CD4-positive, alpha-beta T cell (primary cell): ENCODE measurements at regions not wholly inside any gene's neighbourhood (a gene's known extent, or its start where the extent isn't known, plus 50 kb on each side); places are given as distances from the start of the nearest gene placed in this dataset.

Experiments used
- ATAC-seq: fragments of 200-7000 bp; cut with Tn5 transposase; one replicate; pipeline ENCODE4 v1.10.0; 2022; ENCODE audit warnings: mild to moderate bottlenecking; ENCODE audit not compliant: poor library complexity
- CTCF ChIA-PET: fragments of 350-600 bp; sonication (Branson Sonifier 250); formaldehyde crosslinking; loops from one replicate; lab custom pipeline; 2021; ENCODE audit warnings: antibody characterized with exemption, inconsistent platforms; lab: Charles Lee
- POLR2A ChIA-PET: fragments of 350-600 bp; sonication (Branson Sonifier 250); formaldehyde crosslinking; loops from one replicate; lab custom pipeline; 2021; ENCODE audit warnings: antibody characterized with exemption, inconsistent platforms; lab: Charles Lee
- DNase-seq, 14 experiments: peaks; one replicate each; pipeline ENCODE4 v3.0.0-alpha.2; 2013 to 2020; ENCODE audit warnings: mixed read lengths in 2 of 14
- H3K27ac ChIP-seq, 2 donors: one replicate each; pipeline versions ENCODE4 v1.5.1 to v1.7.0; 2013; ENCODE audit warnings: low read length in 2 of 2, low read depth in 1 of 2, mild to moderate bottlenecking in 1 of 2
- H3K27me3 ChIP-seq, 2 experiments: 1 replicate in 1 of 2; 2 replicates in 1 of 2; pipeline versions ENCODE4 v1.6.1 to v1.7.0; 2013; ENCODE audit warnings: low read length in 2 of 2, control low read depth in 1 of 2, mild to moderate bottlenecking in 1 of 2, moderate library complexity in 1 of 2; ENCODE audit not compliant: insufficient read depth in 2 of 2, control insufficient read depth in 1 of 2
- H3K36me3 ChIP-seq: one replicate; pipeline ENCODE4 v1.6.1; 2013; ENCODE audit warnings: low read length, control low read depth; ENCODE audit not compliant: insufficient read depth
- H3K4me1 ChIP-seq: one replicate; pipeline ENCODE4 v1.6.1; 2013; ENCODE audit warnings: low read length, control low read depth; ENCODE audit not compliant: insufficient read depth
- H3K4me3 ChIP-seq: one replicate; pipeline ENCODE4 v1.5.1; 2013; ENCODE audit warnings: mild to moderate bottlenecking, low read length, moderate library complexity
- H3K9me3 ChIP-seq, 2 experiments: 1 replicate in 1 of 2; 2 replicates in 1 of 2; pipeline versions ENCODE4 v1.6.1 to v1.7.0; 2013; ENCODE audit warnings: low read length in 2 of 2, mild to moderate bottlenecking in 2 of 2, control low read depth in 1 of 2, moderate library complexity in 1 of 2; ENCODE audit not compliant: control insufficient read depth in 1 of 2, insufficient read depth in 1 of 2
- H3K27ac Mint-ChIP-seq: one replicate; pipeline ENCODE4 v1.8.0; 2020; ENCODE audit warnings: mixed read lengths
- H3K27me3 Mint-ChIP-seq: one replicate; pipeline ENCODE4 v1.8.0; 2021; ENCODE audit warnings: mixed read lengths
- H3K36me3 Mint-ChIP-seq: one replicate; pipeline ENCODE4 v1.8.0; 2021; ENCODE audit warnings: low read depth, mixed read lengths
- H3K4me1 Mint-ChIP-seq: one replicate; pipeline ENCODE4 v1.8.0; 2021; ENCODE audit warnings: low read depth, mixed read lengths
- H3K4me3 Mint-ChIP-seq: one replicate; pipeline ENCODE4 v1.8.0; 2020; ENCODE audit warnings: mild to moderate bottlenecking, mixed read lengths
- H3K9me3 Mint-ChIP-seq: one replicate; pipeline ENCODE4 v1.8.0; 2020; ENCODE audit warnings: mixed read lengths
- CTCF ChIP-seq: fragments of 200-600 bp; IDR thresholded peaks from one replicate; pipeline ENCODE4 v1.8.0; 2022; ENCODE audit warnings: antibody characterized with exemption, mild to moderate bottlenecking
- intact Hi-C, 2 experiments: fragments of 100-400 bp; cut with DNase I in 1 of 2; cut with micrococcal nuclease in 1 of 2; formaldehyde crosslinking; loops; one replicate each; pipeline versions ENCODE4 v1.15.1 to v1.9.0; 2023 to 2025; cut with DNase I, micrococcal nuclease

GRCh38 chr10:128602183-128602582 lies 476.0 kb upstream of the MKI67 start:
- no peaks in the 10 kb centered on the region for H3K27me3 ChIP-seq
- Mint-ChIP-seq H3K4me3 (no peak overlapping the region), H3K27me3 (peaks cover 5% of the 10 kb centered on the region), H3K27ac (no peak overlapping the region), H3K36me3 (no peaks in the 10 kb centered on the region), H3K4me1 (no peaks in the 10 kb centered on the region), H3K9me3 (no peaks in the 10 kb centered on the region)
- ATAC-seq = no peak
- no peak for DNase-seq
- no peak for TF ChIP-seq CTCF
- no peaks in the 10 kb centered on the region for H3K36me3 ChIP-seq
- no peaks in the 10 kb centered on the region for H3K4me1 ChIP-seq
- POLR2A ChIA-PET = no interaction called here
- H3K27ac ChIP-seq = no peak overlapping the region
- intact Hi-C loops = no loop called here
- CTCF ChIA-PET = no interaction called here
- H3K9me3 ChIP-seq = no peaks in the 10 kb centered on the region
- no peak overlapping the region for H3K4me3 ChIP-seq

- Histone ChIP-seq H3K36me3 (no peaks in the 10 kb centered on the region), H3K9me3 (no peaks in the 10 kb centered on the region), H3K4me3 (no peak overlapping the region), H3K27ac (no peak overlapping the region), H3K4me1 (no peaks in the 10 kb centered on the region), H3K27me3 (no peaks in the 10 kb centered on the region)
- ATAC-seq (no peak), DNase-seq (no peak)
- no peaks in the 10 kb centered on the region for H3K9me3 Mint-ChIP-seq
- H3K4me3 Mint-ChIP-seq = no peak overlapping the region
- no peaks in the 10 kb centered on the region for H3K36me3 Mint-ChIP-seq
- CTCF ChIA-PET = no interaction called here
- POLR2A ChIA-PET = no interaction called here
- H3K4me1 Mint-ChIP-seq = no peaks in the 10 kb centered on the region
- intact Hi-C loops = no loop called here
- peaks cover 5% of the 10 kb centered on the region for H3K27me3 Mint-ChIP-seq
- H3K27ac Mint-ChIP-seq = no peak overlapping the region
- TF ChIP-seq CTCF = no peak
Measured at GRCh38 chr10:128604025-128604424, 477.8 kb upstream of the MKI67 start.

GRCh38 chr10:128605180-128605579 lies 479.0 kb upstream of the MKI67 start:
- ChIA-PET POLR2A (no interaction called here), CTCF (no interaction called here)
- Mint-ChIP-seq H3K36me3 (no peaks in the 10 kb centered on the region), H3K9me3 (no peaks in the 10 kb centered on the region), H3K4me3 (no peak overlapping the region), H3K27ac (no peak overlapping the region), H3K4me1 (no peaks in the 10 kb centered on the region), H3K27me3 (peaks cover 5% of the 10 kb centered on the region)
- Histone ChIP-seq H3K9me3 (no peaks in the 10 kb centered on the region), H3K36me3 (no peaks in the 10 kb centered on the region), H3K4me1 (no peaks in the 10 kb centered on the region), H3K27me3 (no peaks in the 10 kb centered on the region), H3K27ac (no peak overlapping the region), H3K4me3 (no peak overlapping the region)
- DNase-seq = no peak
- no peak for TF ChIP-seq CTCF
- ATAC-seq = no peak
- intact Hi-C loops = no loop called here
